ENCODE measurements at regions not wholly inside any gene's neighbourhood (a gene's known extent, or its start where the extent isn't known, plus 50 kb on each side); places are given as distances from the start of the nearest gene placed in this dataset.

GRCh38 chr7:441684-442421 is 77.8 kb downstream of the PDGFA start:
- no peak for DNase-seq

GRCh38 chr7:442457-442856 is 77.2 kb downstream of the PDGFA start:
- no peak for DNase-seq

- no peak for DNase-seq
Measured at GRCh38 chr7:443279-443833, 76.3 kb downstream of the PDGFA start.

GRCh38 chr7:444606-445005 is 75.0 kb downstream of the PDGFA start:
- no peak for DNase-seq

GRCh38 chr7:445020-445419 is 74.6 kb downstream of the PDGFA start:
- no peak for DNase-seq

GRCh38 chr7:445563-446288 is 73.9 kb downstream of the PDGFA start:
- no peak for DNase-seq

- DNase-seq: no peak
Measured at GRCh38 chr7:446289-446935, 73.2 kb downstream of the PDGFA start.

Data from DMS 273 treated with DMSO at 0.1 percent for 48 hours (cell line).